HepG2 (cell line): ENCODE measurements at regions not wholly inside any gene's neighbourhood (a gene's known extent, or its start where the extent isn't known, plus 50 kb on each side); places are given as distances from the start of the nearest gene placed in this dataset.

Source experiments
- ATAC-seq: fragments of 200-7000 bp; cut with Tn5 transposase; 3 replicates; pipeline ENCODE4 v1.9.1; 2020; ENCODE audit warnings: mild to moderate bottlenecking, moderate library complexity
- BruUV-seq: library from RNA; stranded (reverse); fragments of 400-500 nt; replicated peaks from 2 replicates; lab custom pipeline; 2021; lab: Mats Ljungman, UMichigan
- CTCF ChIA-PET: fragments of 300-600 bp; formaldehyde crosslinking; extraction: SDS; loops from one replicate; lab custom pipeline; 2021; ENCODE audit warnings: low total read pairs, inconsistent platforms, low intra/inter-chr PET ratio; lab: Yijun Ruan, JAX
- POLR2A ChIA-PET: fragments of 350-600 bp; sonication (Branson Sonifier 250); formaldehyde crosslinking; loops from one replicate; lab custom pipeline; 2020; ENCODE audit warnings: antibody characterized with exemption, inconsistent platforms; lab: Yijun Ruan, JAX
- DNase-seq: peaks from one replicate; pipeline ENCODE4 v3.0.0-alpha.2; 2015; ENCODE audit warnings: low spot score
- FAIRE-seq: peaks from 3 replicates; lab custom pipeline; 2011; peaks lifted over from hg19 to GRCh38; lab: Jason Lieb, UNC
- H2AFZ ChIP-seq: one replicate; pipeline ENCODE4 v1.6.1; 2011; ENCODE audit warnings: low read length, inconsistent platforms
- H3K27ac ChIP-seq: fragments of 300-600 bp; 3 replicates; pipeline ENCODE4 v1.8.0; 2011; ENCODE audit warnings: mixed run types, mild to moderate bottlenecking, mixed read lengths, low read length, inconsistent platforms; ENCODE audit not compliant: insufficient read depth; ENCODE audit errors: extremely low read length
- H3K27me3 ChIP-seq, 2 experiments: fragments of 200-600 bp in 1 of 2; 2 replicates in 1 of 2; 3 replicates in 1 of 2; pipeline versions ENCODE4 v1.6.0 to v1.8.0; 2011; ENCODE audit warnings: low read length in 2 of 2, mild to moderate bottlenecking in 2 of 2, moderate library complexity in 2 of 2, inconsistent platforms in 1 of 2; ENCODE audit not compliant: insufficient read depth in 2 of 2, control insufficient read depth in 1 of 2
- H3K36me3 ChIP-seq, 2 experiments: fragments of 200-600 bp in 1 of 2; replicated peaks in 1 of 2; 2 replicates in 1 of 2; 3 replicates in 1 of 2; pipeline versions ENCODE4 v1.5.1 to v1.8.0; 2011; ENCODE audit warnings: low read length in 2 of 2, inconsistent platforms in 1 of 2; ENCODE audit not compliant: insufficient read depth in 2 of 2, control insufficient read depth in 1 of 2
- H3K4me1 ChIP-seq: 2 replicates; pipeline ENCODE4 v1.5.1; 2012; ENCODE audit warnings: low read length, inconsistent platforms; ENCODE audit not compliant: insufficient read depth
- H3K4me2 ChIP-seq: 2 replicates; pipeline ENCODE4 v1.6.0; 2011; ENCODE audit warnings: low read depth, low read length, inconsistent platforms
- H3K4me3 ChIP-seq, 3 experiments: fragments of 200-600 bp in 1 of 3; sonication (generic), shearing (Covaris generic) in 1 of 3; replicated peaks in 1 of 3; 2 replicates each; pipeline ENCODE4 v1.5.1; 2011 to 2016; ENCODE audit warnings: low read length in 3 of 3, inconsistent platforms in 2 of 3, low read depth in 2 of 3, mild to moderate bottlenecking in 2 of 3, control low read depth in 1 of 3, mixed read lengths in 1 of 3; ENCODE audit not compliant: insufficient read depth in 1 of 3
- H3K79me2 ChIP-seq: one replicate; pipeline ENCODE4 v1.6.1; 2011; ENCODE audit warnings: low read length, inconsistent platforms; ENCODE audit not compliant: insufficient read depth
- H3K9ac ChIP-seq: 2 replicates; pipeline ENCODE4 v1.6.0; 2011; ENCODE audit warnings: mild to moderate bottlenecking, low read depth, low read length, inconsistent platforms; ENCODE audit not compliant: insufficient read depth
- H3K9me3 ChIP-seq: 2 replicates; pipeline ENCODE4 v1.5.1; 2012; ENCODE audit warnings: mild to moderate bottlenecking, low read length
- H4K20me1 ChIP-seq: 2 replicates; pipeline ENCODE4 v1.6.0; 2011; ENCODE audit warnings: inconsistent platforms, mild to moderate bottlenecking, low read length, moderate library complexity; ENCODE audit not compliant: insufficient read depth
- MIER3 ChIP-seq: IDR thresholded peaks from 2 replicates; pipeline ENCODE4 v1.6.1; 2016; ENCODE audit warnings: missing compliant biosample characterization, borderline replicate concordance
- NKX3-1 ChIP-seq: sonication (generic); formaldehyde crosslinking; IDR thresholded peaks from 2 replicates; pipeline ENCODE4 v1.5.0; 2020; ENCODE audit warnings: missing genetic modification reagents
- SETDB1 ChIP-seq: sonication (generic); formaldehyde crosslinking; IDR thresholded peaks from 2 replicates; pipeline ENCODE4 v1.5.1; 2020; ENCODE audit warnings: missing genetic modification reagents, mild to moderate bottlenecking, borderline replicate concordance
- TBP ChIP-seq: sonication (generic); formaldehyde crosslinking; IDR thresholded peaks from 2 replicates; pipeline ENCODE4 v1.5.0; 2020; ENCODE audit warnings: missing genetic modification reagents
- ZNF3 ChIP-seq: IDR thresholded peaks from 2 replicates; pipeline ENCODE4 v1.7.0; 2017; ENCODE audit warnings: inconsistent platforms
- ZNF670 ChIP-seq: sonication (generic); formaldehyde crosslinking; IDR thresholded peaks from 2 replicates; pipeline ENCODE4 v1.8.0; 2022; ENCODE audit warnings: mild to moderate bottlenecking, missing genetic modification reagents, borderline replicate concordance
- WGBS: methylation state at CpG from one replicate; pipeline ENCODE4 v1.1.6; 2017; ENCODE audit warnings: low lambda C conversion rate; 5-methylcytosine and 5-hydroxymethylcytosine counted together
- in situ Hi-C: cut with HindIII; loops from 2 replicates; pipeline ENCODE4 v1.10.0; 2017; ENCODE audit warnings: low pct_unique_long_range_greater_than_20kb; ENCODE audit not compliant: extremely low pct_ligation_motif_present
- intact Hi-C: fragments of 100-400 bp; cut with micrococcal nuclease; formaldehyde crosslinking; loops from one replicate; pipeline ENCODE4 v1.10.0; 2022; ENCODE audit not compliant: unreplicated experiment
- TF ChIP-seq, protein P1 (sequence below): IDR thresholded peaks from 2 replicates; pipeline ENCODE4 v1.6.1; 2018; ENCODE audit warnings: missing genetic modification reagents
- TF ChIP-seq, protein P2 (sequence below): sonication (generic); formaldehyde crosslinking; IDR thresholded peaks from 2 replicates; pipeline ENCODE4 v1.5.0; 2020; ENCODE audit warnings: mild to moderate bottlenecking, missing genetic modification reagents, moderate library complexity
- TF ChIP-seq, protein P3 (sequence below): IDR thresholded peaks from 2 replicates; pipeline ENCODE4 v1.6.1; 2016; ENCODE audit warnings: missing biosample characterization, missing genetic modification reagents, low read depth
- TF ChIP-seq, protein P4 (sequence below): sonication (generic); formaldehyde crosslinking; IDR thresholded peaks from 2 replicates; pipeline ENCODE4 v1.4.0; 2020; ENCODE audit warnings: missing genetic modification reagents; ENCODE audit errors: not compliant biosample characterization

DNA sequence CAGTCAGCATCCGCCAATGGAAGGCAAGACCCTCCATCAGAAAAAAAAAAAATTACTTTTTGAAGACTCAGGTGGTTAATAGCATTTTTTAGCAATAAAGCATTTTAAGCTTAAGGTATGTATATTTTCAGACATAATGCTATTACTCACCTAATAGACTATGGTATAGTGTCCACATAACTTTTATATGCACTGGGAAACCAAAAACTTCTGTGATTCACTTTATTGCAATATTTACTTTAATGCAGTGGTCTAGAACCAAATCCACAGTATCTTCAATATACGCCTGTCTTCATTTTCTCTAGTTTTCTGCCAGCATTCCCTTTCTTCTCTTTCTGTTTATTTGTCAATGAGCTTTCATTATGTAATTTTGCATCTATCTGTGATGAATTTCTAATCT lies 418.1 kb downstream of the SLITRK6 start:
- Histone ChIP-seq H3K9ac (no peak overlapping the region), H3K27me3 (no peaks in the 10 kb centered on the region), H3K4me2 (no peak overlapping the region), H3K4me1 (no peaks in the 10 kb centered on the region), H3K36me3 (no peaks in the 10 kb centered on the region), H2AFZ (no peak overlapping the region), H3K79me2 (no peaks in the 10 kb centered on the region), H3K9me3 (no peaks in the 10 kb centered on the region), H3K4me3 (no peak overlapping the region), H4K20me1 (no peaks in the 10 kb centered on the region), H3K27ac (no peak overlapping the region)
- ATAC-seq (no peak), FAIRE-seq (no peak), DNase-seq (no peak)
- intact Hi-C loops (no loop called here), in situ Hi-C loops (no loop called here)
- ChIA-PET CTCF (no interaction called here), POLR2A (no interaction called here)
- TF ChIP-seq NKX3-1 (no peak), ZNF3 (CRISPR knock-in tag) (no peak), SETDB1 (no peak), TBP (no peak), MIER3 (CRISPR knock-in tag) (no peak)
- TF ChIP-seq, protein P1, sequence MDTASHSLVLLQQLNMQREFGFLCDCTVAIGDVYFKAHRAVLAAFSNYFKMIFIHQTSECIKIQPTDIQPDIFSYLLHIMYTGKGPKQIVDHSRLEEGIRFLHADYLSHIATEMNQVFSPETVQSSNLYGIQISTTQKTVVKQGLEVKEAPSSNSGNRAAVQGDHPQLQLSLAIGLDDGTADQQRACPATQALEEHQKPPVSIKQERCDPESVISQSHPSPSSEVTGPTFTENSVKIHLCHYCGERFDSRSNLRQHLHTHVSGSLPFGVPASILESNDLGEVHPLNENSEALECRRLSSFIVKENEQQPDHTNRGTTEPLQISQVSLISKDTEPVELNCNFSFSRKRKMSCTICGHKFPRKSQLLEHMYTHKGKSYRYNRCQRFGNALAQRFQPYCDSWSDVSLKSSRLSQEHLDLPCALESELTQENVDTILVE (CRISPR knock-in tag) = no peak
- TF ChIP-seq, protein P2, sequence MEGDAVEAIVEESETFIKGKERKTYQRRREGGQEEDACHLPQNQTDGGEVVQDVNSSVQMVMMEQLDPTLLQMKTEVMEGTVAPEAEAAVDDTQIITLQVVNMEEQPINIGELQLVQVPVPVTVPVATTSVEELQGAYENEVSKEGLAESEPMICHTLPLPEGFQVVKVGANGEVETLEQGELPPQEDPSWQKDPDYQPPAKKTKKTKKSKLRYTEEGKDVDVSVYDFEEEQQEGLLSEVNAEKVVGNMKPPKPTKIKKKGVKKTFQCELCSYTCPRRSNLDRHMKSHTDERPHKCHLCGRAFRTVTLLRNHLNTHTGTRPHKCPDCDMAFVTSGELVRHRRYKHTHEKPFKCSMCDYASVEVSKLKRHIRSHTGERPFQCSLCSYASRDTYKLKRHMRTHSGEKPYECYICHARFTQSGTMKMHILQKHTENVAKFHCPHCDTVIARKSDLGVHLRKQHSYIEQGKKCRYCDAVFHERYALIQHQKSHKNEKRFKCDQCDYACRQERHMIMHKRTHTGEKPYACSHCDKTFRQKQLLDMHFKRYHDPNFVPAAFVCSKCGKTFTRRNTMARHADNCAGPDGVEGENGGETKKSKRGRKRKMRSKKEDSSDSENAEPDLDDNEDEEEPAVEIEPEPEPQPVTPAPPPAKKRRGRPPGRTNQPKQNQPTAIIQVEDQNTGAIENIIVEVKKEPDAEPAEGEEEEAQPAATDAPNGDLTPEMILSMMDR (CRISPR knock-in tag) = no peak
- no TSS peak for BruUV-seq
- WGBS = 45% methylated on average over 2 of the region's 2 CpGs

DNA sequence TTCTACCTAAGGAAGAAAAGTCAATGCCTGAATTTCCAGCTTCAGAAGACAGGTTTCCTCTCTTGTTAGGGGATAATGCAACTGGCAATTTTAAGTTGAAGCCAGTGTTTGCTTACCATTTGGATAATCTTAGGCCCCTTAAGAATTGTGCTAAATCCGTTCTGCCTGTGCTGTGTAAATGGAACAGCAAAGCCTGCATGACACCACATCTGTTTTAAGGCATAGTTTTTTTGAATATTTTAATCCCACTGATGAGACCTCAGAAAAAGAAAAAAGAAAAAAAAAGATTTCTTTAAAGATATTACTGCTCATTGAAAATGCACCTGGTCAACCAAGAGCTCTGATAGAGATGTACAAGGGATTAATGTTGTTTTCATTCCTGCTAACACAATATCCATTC lies 419.2 kb downstream of the SLITRK6 start:
- H3K4me1 ChIP-seq = no peaks in the 10 kb centered on the region
- TF ChIP-seq, protein P3, sequence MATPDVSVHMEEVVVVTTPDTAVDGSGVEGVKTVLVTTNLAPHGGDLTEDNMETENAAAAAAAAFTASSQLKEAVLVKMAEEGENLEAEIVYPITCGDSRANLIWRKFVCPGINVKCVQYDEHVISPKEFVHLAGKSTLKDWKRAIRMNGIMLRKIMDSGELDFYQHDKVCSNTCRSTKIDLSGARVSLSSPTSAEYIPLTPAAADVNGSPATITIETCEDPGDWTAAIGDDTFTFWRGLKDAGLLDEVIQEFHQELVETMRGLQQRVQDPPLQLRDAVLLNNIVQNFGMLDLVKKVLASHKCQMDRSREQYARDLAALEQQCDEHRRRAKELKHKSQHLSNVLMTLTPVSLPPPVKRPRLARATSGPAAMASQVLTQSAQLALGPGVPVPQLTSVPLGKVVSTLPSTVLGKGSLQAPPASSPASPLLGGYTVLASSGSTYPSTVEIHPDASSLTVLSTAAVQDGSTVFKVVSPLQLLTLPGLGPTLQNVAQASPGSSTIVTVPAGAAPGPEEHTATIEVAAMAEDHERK = no peak
- TF ChIP-seq, protein P4, sequence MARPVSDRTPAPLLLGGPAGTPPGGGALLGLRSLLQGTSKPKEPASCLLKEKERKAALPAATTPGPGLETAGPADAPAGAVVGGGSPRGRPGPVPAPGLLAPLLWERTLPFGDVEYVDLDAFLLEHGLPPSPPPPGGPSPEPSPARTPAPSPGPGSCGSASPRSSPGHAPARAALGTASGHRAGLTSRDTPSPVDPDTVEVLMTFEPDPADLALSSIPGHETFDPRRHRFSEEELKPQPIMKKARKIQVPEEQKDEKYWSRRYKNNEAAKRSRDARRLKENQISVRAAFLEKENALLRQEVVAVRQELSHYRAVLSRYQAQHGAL (CRISPR knock-in tag) = no peak
- TF ChIP-seq ZNF670 (CRISPR knock-in tag) = no peak

More for the DNA sequence above, 419.2 kb downstream of the SLITRK6 start:
- no peak for DNase-seq
- Histone ChIP-seq H3K9ac (no peak overlapping the region), H4K20me1 (no peaks in the 10 kb centered on the region), H3K36me3 (no peaks in the 10 kb centered on the region), H3K4me3 (no peak overlapping the region), H3K27me3 (no peaks in the 10 kb centered on the region), H3K27ac (no peak overlapping the region), H3K9me3 (no peaks in the 10 kb centered on the region), H3K4me2 (no peak overlapping the region), H2AFZ (no peak overlapping the region), H3K79me2 (no peaks in the 10 kb centered on the region)
- no peak for FAIRE-seq
- no TSS peak for BruUV-seq
- 0% methylated on average over 1 of the region's 1 CpG for WGBS
- in situ Hi-C loops = no loop called here
- ChIA-PET CTCF (no interaction called here), POLR2A (no interaction called here)
- intact Hi-C loops = no loop called here
- no peak for ATAC-seq
